GM18505 (cell line): ENCODE measurements at regions not wholly inside any gene's neighbourhood (a gene's known extent, or its start where the extent isn't known, plus 50 kb on each side); places are given as distances from the start of the nearest gene placed in this dataset.
"Not testable (repeated sequence)": the region's sequence is repeated elsewhere in the genome, so short reads cannot be mapped to it uniquely, and the experiment has no call there.

Experiments
- ATAC-seq: cut with Tn5 transposase; IDR thresholded peaks from one replicate; pipeline ENCODE4 v1.9.1; 2021; ENCODE audit not compliant: unreplicated experiment
- POLR2A ChIP-seq: IDR thresholded peaks from 4 replicates; pipeline ENCODE4 v1.6.1; 2011; ENCODE audit warnings: borderline replicate concordance; ENCODE audit not compliant: insufficient read depth, insufficient read length; ENCODE audit errors: extremely low read depth

- ATAC-seq: no peak
- TF ChIP-seq POLR2A: no peak
Observed at GRCh38 chr7:145123502-145123901, 287.6 kb upstream of the TPK1 start.

GRCh38 chr7:145106001-145106400, 270.1 kb upstream of the TPK1 start:
- no peak for TF ChIP-seq POLR2A
- no peak for ATAC-seq

GRCh38 chr7:145105561-145105960, 269.7 kb upstream of the TPK1 start:
- TF ChIP-seq POLR2A: no peak
- no peak for ATAC-seq

GRCh38 chr7:145104400-145104799, 268.5 kb upstream of the TPK1 start:
- no peak for TF ChIP-seq POLR2A
- ATAC-seq: no peak

GRCh38 chr7:145102199-145102598, 266.3 kb upstream of the TPK1 start:
- ATAC-seq: not testable (repeated sequence)

GRCh38 chr7:145092766-145093165, 256.9 kb upstream of the TPK1 start:
- no peak for ATAC-seq
- no peak for TF ChIP-seq POLR2A

- no peak for TF ChIP-seq POLR2A
- no peak for ATAC-seq
Observed at GRCh38 chr7:145088111-145088745, 252.4 kb upstream of the TPK1 start.

- TF ChIP-seq POLR2A: no peak
- ATAC-seq: peak; percentile 51
Observed at GRCh38 chr7:145082366-145083161, 246.7 kb upstream of the TPK1 start.

GRCh38 chr7:145065473-145065872, 229.6 kb upstream of the TPK1 start:
- no peak for ATAC-seq
- no peak for TF ChIP-seq POLR2A

GRCh38 chr7:145064114-145064513, 228.3 kb upstream of the TPK1 start:
- no peak for TF ChIP-seq POLR2A
- no peak for ATAC-seq

GRCh38 chr7:145053781-145054180, 217.9 kb upstream of the TPK1 start:
- no peak for ATAC-seq
- no peak for TF ChIP-seq POLR2A

- no peak for ATAC-seq
- TF ChIP-seq POLR2A: no peak
Observed at GRCh38 chr7:145050415-145050814, 214.6 kb upstream of the TPK1 start.

- TF ChIP-seq POLR2A: no peak
- peak; percentile 95 for ATAC-seq
Observed at GRCh38 chr7:145036604-145037405, 201.0 kb upstream of the TPK1 start.

- no peak for ATAC-seq
- no peak for TF ChIP-seq POLR2A
Observed at GRCh38 chr7:145031162-145031561, 195.3 kb upstream of the TPK1 start.
